ENCODE measurements at regions not wholly inside any gene's neighbourhood (a gene's known extent, or its start where the extent isn't known, plus 50 kb on each side); places are given as distances from the start of the nearest gene placed in this dataset.
A peak's percentile ranks its signal among the peaks of the same experiment; 100 is the strongest.

GRCh38 chr1:208425096-208425495 lies 180.9 kb upstream of the PLXNA2 start:
- Mint-ChIP-seq H3K27ac (no peak overlapping the region), H3K4me1 (no peaks in the 10 kb centered on the region), H3K4me3 (no peak overlapping the region), H3K9me3 (no peaks in the 10 kb centered on the region), H3K36me3 (no peaks in the 10 kb centered on the region)
- ATAC-seq (no peak), DNase-seq (ENCODE audit: low spot score in 2 of 2) (no peak)

DNA sequence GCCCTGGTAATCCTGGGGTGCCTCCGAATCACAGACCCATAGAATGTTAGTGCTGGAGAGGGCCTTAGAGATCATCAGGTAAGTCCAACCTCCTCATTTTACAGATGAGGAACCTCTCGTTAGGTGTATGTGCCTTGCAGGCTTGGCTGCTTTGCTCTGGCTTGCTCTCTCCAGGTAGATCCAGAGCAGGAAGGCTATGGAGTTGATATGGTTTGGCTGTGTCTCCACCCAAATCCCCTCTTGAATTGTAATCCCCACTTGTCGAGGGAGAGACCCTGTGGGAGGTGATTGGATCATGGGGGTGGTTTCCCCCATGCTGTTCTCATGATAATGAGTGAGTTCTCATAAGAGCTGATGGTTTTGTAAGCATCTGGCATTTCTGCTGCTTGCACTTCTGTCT lies 186.0 kb upstream of the PLXNA2 start:
- H3K9me3 Mint-ChIP-seq: no peaks in the 10 kb centered on the region
- no peak overlapping the region for H3K27ac Mint-ChIP-seq
- no peak overlapping the region for H3K4me3 Mint-ChIP-seq
- ATAC-seq: no peak
- no peaks in the 10 kb centered on the region for H3K36me3 Mint-ChIP-seq
- no peaks in the 10 kb centered on the region for H3K4me1 Mint-ChIP-seq
- no peak for DNase-seq (ENCODE audit: low spot score in 2 of 2)

- no peaks in the 10 kb centered on the region for H3K9me3 Mint-ChIP-seq
- DNase-seq (ENCODE audit: low spot score in 2 of 2): no peak
- no peak overlapping the region for H3K4me3 Mint-ChIP-seq
- ATAC-seq: no peak
- H3K4me1 Mint-ChIP-seq: no peaks in the 10 kb centered on the region
- no peak overlapping the region for H3K27ac Mint-ChIP-seq
- H3K36me3 Mint-ChIP-seq: no peaks in the 10 kb centered on the region
These were observed 187.5 kb upstream of the PLXNA2 start for GRCh38 chr1:208431721-208432120.

GRCh38 chr1:208432346-208432745 lies 188.2 kb upstream of the PLXNA2 start:
- no peaks in the 10 kb centered on the region for H3K4me1 Mint-ChIP-seq
- no peak overlapping the region for H3K27ac Mint-ChIP-seq
- ATAC-seq: no peak

DNA sequence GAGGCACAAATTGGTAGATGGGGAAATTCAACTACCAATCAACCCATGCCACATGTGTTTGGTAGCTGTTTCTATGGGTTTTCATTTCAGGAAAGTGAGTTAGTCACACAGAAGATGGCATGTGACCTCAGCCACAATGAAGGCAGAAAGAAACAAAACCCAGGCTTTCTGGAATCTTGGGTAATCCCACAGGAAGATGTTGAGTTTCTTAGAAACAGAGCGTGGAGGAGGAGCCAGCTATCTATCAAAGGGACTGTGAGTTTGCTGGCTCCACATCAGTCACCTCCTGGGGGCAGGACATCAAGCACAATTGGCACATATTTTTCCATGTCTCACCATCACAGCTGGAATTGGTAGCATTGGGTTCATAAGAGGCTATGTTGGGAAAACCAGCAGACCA lies 188.9 kb upstream of the PLXNA2 start:
- no peak overlapping the region for H3K27ac Mint-ChIP-seq
- no peak overlapping the region for H3K4me3 Mint-ChIP-seq
- H3K36me3 Mint-ChIP-seq: no peaks in the 10 kb centered on the region
- ATAC-seq: no peak
- H3K4me1 Mint-ChIP-seq: no peaks in the 10 kb centered on the region
- no peak for DNase-seq (ENCODE audit: low spot score in 2 of 2)
- no peaks in the 10 kb centered on the region for H3K9me3 Mint-ChIP-seq

More at GRCh38 chr1:208432346-208432745, 188.2 kb upstream of the PLXNA2 start:
- Mint-ChIP-seq H3K9me3 (no peaks in the 10 kb centered on the region), H3K4me3 (no peak overlapping the region), H3K36me3 (no peaks in the 10 kb centered on the region)
- no peak for DNase-seq (ENCODE audit: low spot score in 2 of 2)

- DNase-seq (ENCODE audit: low spot score in 2 of 2) (no peak), ATAC-seq (no peak)
- H3K4me1 Mint-ChIP-seq: no peaks in the 10 kb centered on the region
- no peak overlapping the region for H3K4me3 Mint-ChIP-seq
- H3K36me3 Mint-ChIP-seq: no peaks in the 10 kb centered on the region
- no peaks in the 10 kb centered on the region for H3K9me3 Mint-ChIP-seq
- H3K27ac Mint-ChIP-seq: no peak overlapping the region
These were observed 189.8 kb upstream of the PLXNA2 start for GRCh38 chr1:208433971-208434370.

DNA sequence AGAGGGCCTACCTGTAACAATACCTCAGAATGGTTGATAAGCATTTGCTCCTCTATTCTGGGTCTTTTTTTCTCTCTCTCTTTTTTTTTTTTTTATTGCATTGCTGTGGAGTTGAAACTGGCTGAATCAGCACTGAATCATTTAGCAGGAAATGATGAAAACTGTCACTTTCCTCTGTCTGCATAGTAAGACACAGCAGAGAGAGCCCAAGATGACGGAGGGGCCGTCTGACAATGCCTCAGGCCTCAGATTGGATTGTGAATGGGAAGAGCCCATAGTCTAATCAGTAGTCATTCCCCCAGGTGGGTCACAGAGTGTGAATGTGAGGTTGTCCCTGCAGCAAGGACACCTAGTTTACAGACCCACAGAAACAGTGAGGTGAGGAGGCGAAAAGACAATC lies 193.2 kb upstream of the PLXNA2 start:
- no peak overlapping the region for H3K27ac Mint-ChIP-seq
- H3K36me3 Mint-ChIP-seq: no peaks in the 10 kb centered on the region
- ATAC-seq: peak; percentile 48
- peaks cover 1% of the 10 kb centered on the region for H3K9me3 Mint-ChIP-seq
- H3K4me1 Mint-ChIP-seq: no peaks in the 10 kb centered on the region
- H3K4me3 Mint-ChIP-seq: no peak overlapping the region
- no peak for DNase-seq (ENCODE audit: low spot score in 2 of 2)

DNA sequence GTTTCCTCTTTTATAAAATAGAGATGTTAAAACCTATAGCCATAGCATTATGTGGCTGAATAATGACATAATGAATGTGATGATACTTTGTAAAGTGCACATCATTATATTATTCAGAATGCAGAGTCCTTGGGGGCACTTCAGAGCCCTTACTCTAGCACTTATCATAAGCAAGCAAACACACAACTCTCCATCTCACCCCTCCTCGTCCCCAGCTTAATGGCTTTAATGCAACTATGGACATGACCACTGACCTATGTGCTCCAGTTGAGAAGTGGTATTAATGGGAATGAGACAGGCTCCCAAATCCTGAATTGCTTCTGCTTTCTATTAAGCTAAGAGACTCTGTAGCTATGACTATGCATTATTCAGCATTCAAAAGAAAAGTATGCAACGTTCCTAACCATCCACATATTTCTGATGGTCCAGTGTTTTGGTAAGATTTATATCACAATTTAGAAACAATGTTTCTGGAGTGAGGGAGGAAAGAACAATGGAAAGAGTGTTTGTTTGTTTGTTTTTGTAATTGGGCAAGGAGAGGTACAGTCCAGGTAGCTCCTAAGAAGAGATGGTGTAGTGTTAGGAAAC lies 194.0 kb upstream of the PLXNA2 start:
- no peaks in the 10 kb centered on the region for H3K4me1 Mint-ChIP-seq
- peaks cover 7% of the 10 kb centered on the region for H3K9me3 Mint-ChIP-seq
- DNase-seq (ENCODE audit: low spot score in 2 of 2): no peak
- H3K36me3 Mint-ChIP-seq: no peaks in the 10 kb centered on the region
- no peak for ATAC-seq
- H3K27ac Mint-ChIP-seq: no peak overlapping the region
- H3K4me3 Mint-ChIP-seq: no peak overlapping the region

GRCh38 chr1:208445758-208446203 lies 201.6 kb upstream of the PLXNA2 start:
- Mint-ChIP-seq H3K4me3 (no peak overlapping the region), H3K9me3 (peaks cover 13% of the 10 kb centered on the region), H3K27ac (no peak overlapping the region), H3K4me1 (no peaks in the 10 kb centered on the region), H3K36me3 (no peaks in the 10 kb centered on the region)
- ATAC-seq (no peak), DNase-seq (ENCODE audit: low spot score in 2 of 2) (no peak)

GRCh38 chr1:208446271-208446691 lies 202.1 kb upstream of the PLXNA2 start:
- H3K4me1 Mint-ChIP-seq: no peaks in the 10 kb centered on the region
- ATAC-seq: no peak

DNA sequence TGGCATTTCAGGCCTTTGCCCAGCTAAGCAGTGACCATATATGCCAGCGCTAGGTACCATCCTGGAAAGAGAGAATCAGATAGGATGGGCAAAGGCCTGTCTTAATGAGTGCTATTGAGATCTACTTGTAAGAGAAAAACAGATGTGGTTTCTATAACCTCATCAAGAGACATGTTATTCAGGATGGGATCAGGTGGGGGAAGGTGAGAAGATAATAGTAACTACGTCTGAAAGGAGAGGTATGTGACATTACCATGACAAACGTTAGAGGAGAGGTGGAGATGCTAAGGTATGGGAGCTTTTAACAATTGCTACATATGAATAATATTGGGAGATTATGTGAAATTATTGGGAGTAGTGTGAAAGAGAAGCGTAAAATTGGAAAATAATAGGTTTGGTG lies 204.2 kb upstream of the PLXNA2 start:
- Mint-ChIP-seq H3K27ac (no peak overlapping the region), H3K36me3 (no peaks in the 10 kb centered on the region), H3K4me1 (no peaks in the 10 kb centered on the region), H3K4me3 (no peak overlapping the region), H3K9me3 (peaks cover 5% of the 10 kb centered on the region)
- ATAC-seq: no peak
- no peak for DNase-seq (ENCODE audit: low spot score in 2 of 2)

More at GRCh38 chr1:208446271-208446691, 202.1 kb upstream of the PLXNA2 start:
- peaks cover 13% of the 10 kb centered on the region for H3K9me3 Mint-ChIP-seq
- H3K36me3 Mint-ChIP-seq: no peaks in the 10 kb centered on the region
- no peak for DNase-seq (ENCODE audit: low spot score in 2 of 2)
- H3K27ac Mint-ChIP-seq: no peak overlapping the region
- H3K4me3 Mint-ChIP-seq: no peak overlapping the region

- H3K4me1 Mint-ChIP-seq: no peaks in the 10 kb centered on the region
- no peak for ATAC-seq
These were observed 205.8 kb upstream of the PLXNA2 start for GRCh38 chr1:208449951-208450350.

DNA sequence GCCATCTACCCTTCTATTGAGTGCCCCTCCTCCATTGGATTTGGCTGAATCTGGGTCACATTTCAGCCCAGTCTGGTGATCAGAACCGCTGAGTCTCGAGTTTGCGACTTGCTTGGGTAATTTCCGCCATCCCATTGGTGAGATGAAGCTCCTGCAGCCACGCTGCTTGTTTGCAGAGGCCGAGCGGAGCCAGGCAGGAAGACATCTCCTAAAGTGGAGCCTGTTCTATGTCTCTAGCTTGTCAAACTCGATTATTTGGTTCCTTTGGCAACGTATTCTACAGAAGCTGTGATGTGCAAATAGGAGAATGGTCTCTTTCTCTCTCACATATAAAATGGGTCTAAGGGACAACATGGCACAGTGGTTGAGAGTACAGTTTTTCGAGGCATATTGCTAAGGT lies 206.8 kb upstream of the PLXNA2 start:
- H3K9me3 Mint-ChIP-seq: peaks cover 3% of the 10 kb centered on the region
- H3K4me1 Mint-ChIP-seq: no peaks in the 10 kb centered on the region
- H3K27ac Mint-ChIP-seq: no peak overlapping the region
- H3K4me3 Mint-ChIP-seq: no peak overlapping the region
- no peaks in the 10 kb centered on the region for H3K36me3 Mint-ChIP-seq
- DNase-seq (ENCODE audit: low spot score in 2 of 2) (no peak), ATAC-seq (no peak)

More at GRCh38 chr1:208449951-208450350, 205.8 kb upstream of the PLXNA2 start:
- Mint-ChIP-seq H3K36me3 (no peaks in the 10 kb centered on the region), H3K4me3 (no peak overlapping the region), H3K9me3 (peaks cover 4% of the 10 kb centered on the region), H3K27ac (no peak overlapping the region)
- DNase-seq (ENCODE audit: low spot score in 2 of 2): no peak

DNA sequence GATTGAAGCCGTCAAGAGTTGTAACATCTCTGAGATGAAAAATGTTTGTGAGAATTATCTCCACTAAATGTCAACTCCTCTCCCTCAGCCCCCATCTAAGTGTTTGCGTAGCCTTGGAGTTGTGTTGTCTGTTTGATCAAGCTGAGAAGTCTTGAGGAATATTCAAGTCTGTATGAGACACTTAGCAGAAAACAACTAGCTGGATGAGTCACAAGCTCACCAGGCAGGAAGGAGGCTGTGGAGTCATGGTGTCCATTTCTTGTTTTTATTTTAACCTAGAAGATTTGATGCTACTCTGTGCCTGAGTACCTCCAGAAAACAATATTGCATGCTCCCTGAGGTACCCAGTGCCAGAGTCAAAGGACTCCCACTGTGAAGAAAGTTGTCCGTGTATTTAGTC lies 211.6 kb upstream of the PLXNA2 start:
- Mint-ChIP-seq H3K9me3 (no peaks in the 10 kb centered on the region), H3K4me3 (no peak overlapping the region), H3K27ac (no peak overlapping the region), H3K4me1 (no peaks in the 10 kb centered on the region), H3K36me3 (no peaks in the 10 kb centered on the region)
- ATAC-seq: no peak
- no peak for DNase-seq (ENCODE audit: low spot score in 2 of 2)

GRCh38 chr1:208456487-208456886 lies 212.3 kb upstream of the PLXNA2 start:
- ATAC-seq: no peak
- H3K27ac Mint-ChIP-seq: no peak overlapping the region

DNA sequence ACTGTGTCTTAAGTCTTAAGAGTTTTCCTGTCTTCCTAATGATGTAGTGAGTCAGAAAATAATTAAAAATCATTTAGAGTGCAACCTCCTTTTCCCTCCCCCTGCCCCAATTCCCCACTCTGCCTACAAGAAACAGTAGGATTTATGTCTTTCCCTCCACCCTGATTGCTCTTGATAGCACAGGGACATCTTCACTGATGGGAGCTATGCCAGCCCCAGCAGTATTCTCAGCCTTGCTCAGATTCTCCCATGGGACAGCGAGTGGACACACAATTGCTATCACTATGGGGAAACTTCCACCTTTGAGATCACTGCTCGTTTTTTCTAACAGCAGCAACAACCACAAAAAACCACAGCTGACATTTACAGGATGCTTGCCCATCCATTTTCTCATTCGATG lies 216.6 kb upstream of the PLXNA2 start:
- Mint-ChIP-seq H3K27ac (no peak overlapping the region), H3K4me1 (no peaks in the 10 kb centered on the region), H3K9me3 (no peaks in the 10 kb centered on the region), H3K36me3 (no peaks in the 10 kb centered on the region), H3K4me3 (no peak overlapping the region)
- DNase-seq (ENCODE audit: low spot score in 2 of 2): no peak
- ATAC-seq: no peak

More at GRCh38 chr1:208456487-208456886, 212.3 kb upstream of the PLXNA2 start:
- Mint-ChIP-seq H3K4me1 (no peaks in the 10 kb centered on the region), H3K4me3 (no peak overlapping the region), H3K36me3 (no peaks in the 10 kb centered on the region), H3K9me3 (no peaks in the 10 kb centered on the region)
- no peak for DNase-seq (ENCODE audit: low spot score in 2 of 2)

- no peak for DNase-seq (ENCODE audit: low spot score in 2 of 2)
- Mint-ChIP-seq H3K4me3 (no peak overlapping the region), H3K36me3 (no peaks in the 10 kb centered on the region), H3K27ac (no peak overlapping the region), H3K4me1 (no peaks in the 10 kb centered on the region), H3K9me3 (no peaks in the 10 kb centered on the region)
- no peak for ATAC-seq
These were observed 217.5 kb upstream of the PLXNA2 start for GRCh38 chr1:208461680-208462079.
